ENCODE measurements at regions not wholly inside any gene's neighbourhood (a gene's known extent, or its start where the extent isn't known, plus 50 kb on each side); places are given as distances from the start of the nearest gene placed in this dataset.

GRCh38 chr16:88299751-88300462, 82.9 kb upstream of the ZNF469 start:
- CTCF ChIA-PET = no interaction called here
- ATAC-seq (no peak), DNase-seq (no peak)
- no peak overlapping the region for H3K4me3 Mint-ChIP-seq
- H3K27me3 Mint-ChIP-seq = peaks cover 4% of the 10 kb centered on the region
- no peaks in the 10 kb centered on the region for H3K36me3 Mint-ChIP-seq (ENCODE audit: low read depth)
- H3K9me3 Mint-ChIP-seq (ENCODE audit: low read depth) = no peaks in the 10 kb centered on the region
- H3K27ac Mint-ChIP-seq = no peak overlapping the region
- intact Hi-C loops (cut with DNase I, micrococcal nuclease) = no loop called here
- no peaks in the 10 kb centered on the region for H3K4me1 Mint-ChIP-seq
- POLR2A ChIA-PET = no interaction called here

- H3K9me3 Mint-ChIP-seq (ENCODE audit: low read depth) = peaks cover 1% of the 10 kb centered on the region
- CTCF ChIA-PET = no interaction called here
- no peak overlapping the region for H3K27ac Mint-ChIP-seq
- no peak overlapping the region for H3K4me3 Mint-ChIP-seq
- ATAC-seq (no peak), DNase-seq (no peak)
- H3K36me3 Mint-ChIP-seq (ENCODE audit: low read depth) = no peaks in the 10 kb centered on the region
- peaks cover 4% of the 10 kb centered on the region for H3K27me3 Mint-ChIP-seq
- POLR2A ChIA-PET = no interaction called here
- H3K4me1 Mint-ChIP-seq = no peaks in the 10 kb centered on the region
- intact Hi-C loops (cut with DNase I, micrococcal nuclease) = no loop called here
These were observed 82.3 kb upstream of the ZNF469 start for GRCh38 chr16:88300463-88300835.

GRCh38 chr16:88301431-88301830, 81.3 kb upstream of the ZNF469 start:
- ChIA-PET CTCF (no interaction called here), POLR2A (no interaction called here)
- DNase-seq (no peak), ATAC-seq (no peak)
- H3K27me3 Mint-ChIP-seq = peaks cover 6% of the 10 kb centered on the region
- H3K36me3 Mint-ChIP-seq (ENCODE audit: low read depth) = no peaks in the 10 kb centered on the region
- no peaks in the 10 kb centered on the region for H3K4me1 Mint-ChIP-seq
- peaks cover 5% of the 10 kb centered on the region for H3K9me3 Mint-ChIP-seq (ENCODE audit: low read depth)
- intact Hi-C loops (cut with DNase I, micrococcal nuclease) = no loop called here
- no peak overlapping the region for H3K4me3 Mint-ChIP-seq
- no peak overlapping the region for H3K27ac Mint-ChIP-seq

- ChIA-PET CTCF (no interaction called here), POLR2A (no interaction called here)
- Mint-ChIP-seq H3K36me3 (ENCODE audit: low read depth) (no peaks in the 10 kb centered on the region), H3K4me1 (no peaks in the 10 kb centered on the region), H3K27me3 (peaks cover 6% of the 10 kb centered on the region), H3K9me3 (ENCODE audit: low read depth) (peaks cover 5% of the 10 kb centered on the region), H3K4me3 (no peak overlapping the region), H3K27ac (no peak overlapping the region)
- ATAC-seq (no peak), DNase-seq (no peak)
- intact Hi-C loops (cut with DNase I, micrococcal nuclease) = no loop called here
These were observed 80.9 kb upstream of the ZNF469 start for GRCh38 chr16:88301886-88302285.

GRCh38 chr16:88302666-88303065, 80.1 kb upstream of the ZNF469 start:
- H3K9me3 Mint-ChIP-seq (ENCODE audit: low read depth) = peaks cover 5% of the 10 kb centered on the region
- ChIA-PET CTCF (no interaction called here), POLR2A (no interaction called here)
- ATAC-seq (no peak), DNase-seq (no peak)
- H3K4me1 Mint-ChIP-seq = no peaks in the 10 kb centered on the region
- H3K36me3 Mint-ChIP-seq (ENCODE audit: low read depth) = no peaks in the 10 kb centered on the region
- H3K27ac Mint-ChIP-seq = no peak overlapping the region
- H3K27me3 Mint-ChIP-seq = peaks cover 6% of the 10 kb centered on the region
- H3K4me3 Mint-ChIP-seq = no peak overlapping the region
- intact Hi-C loops (cut with DNase I, micrococcal nuclease) = no loop called here

- H3K4me1 Mint-ChIP-seq = no peaks in the 10 kb centered on the region
- no peak overlapping the region for H3K4me3 Mint-ChIP-seq
- CTCF ChIA-PET = no interaction called here
- no peak for ATAC-seq
- no peaks in the 10 kb centered on the region for H3K36me3 Mint-ChIP-seq (ENCODE audit: low read depth)
- peaks cover 5% of the 10 kb centered on the region for H3K9me3 Mint-ChIP-seq (ENCODE audit: low read depth)
- POLR2A ChIA-PET = no interaction called here
- no peak for DNase-seq
- intact Hi-C loops (cut with DNase I, micrococcal nuclease) = no loop called here
- H3K27ac Mint-ChIP-seq = no peak overlapping the region
- peaks cover 6% of the 10 kb centered on the region for H3K27me3 Mint-ChIP-seq
These were observed 79.4 kb upstream of the ZNF469 start for GRCh38 chr16:88303405-88303804.

- no peak overlapping the region for H3K4me3 Mint-ChIP-seq
- H3K4me1 Mint-ChIP-seq = no peaks in the 10 kb centered on the region
- H3K9me3 Mint-ChIP-seq (ENCODE audit: low read depth) = peaks cover 5% of the 10 kb centered on the region
- intact Hi-C loops (cut with DNase I, micrococcal nuclease) = no loop called here
- ATAC-seq (no peak), DNase-seq (no peak)
- POLR2A ChIA-PET = no interaction called here
- no peak overlapping the region for H3K27ac Mint-ChIP-seq
- H3K27me3 Mint-ChIP-seq = peaks cover 8% of the 10 kb centered on the region
- CTCF ChIA-PET = no interaction called here
- H3K36me3 Mint-ChIP-seq (ENCODE audit: low read depth) = no peaks in the 10 kb centered on the region
These were observed 78.6 kb upstream of the ZNF469 start for GRCh38 chr16:88303890-88304819.

- peaks cover 5% of the 10 kb centered on the region for H3K9me3 Mint-ChIP-seq (ENCODE audit: low read depth)
- DNase-seq = no peak
- CTCF ChIA-PET = no interaction called here
- no peak overlapping the region for H3K4me3 Mint-ChIP-seq
- no peak overlapping the region for H3K27ac Mint-ChIP-seq
- no peaks in the 10 kb centered on the region for H3K36me3 Mint-ChIP-seq (ENCODE audit: low read depth)
- H3K27me3 Mint-ChIP-seq = peaks cover 7% of the 10 kb centered on the region
- intact Hi-C loops (cut with DNase I, micrococcal nuclease) = no loop called here
- no peaks in the 10 kb centered on the region for H3K4me1 Mint-ChIP-seq
- no peak for ATAC-seq
- POLR2A ChIA-PET = no interaction called here
These were observed 77.6 kb upstream of the ZNF469 start for GRCh38 chr16:88305176-88305575.

- Mint-ChIP-seq H3K36me3 (ENCODE audit: low read depth) (no peaks in the 10 kb centered on the region), H3K9me3 (ENCODE audit: low read depth) (peaks cover 5% of the 10 kb centered on the region), H3K27me3 (peaks cover 9% of the 10 kb centered on the region), H3K27ac (no peak overlapping the region), H3K4me1 (no peaks in the 10 kb centered on the region), H3K4me3 (no peak overlapping the region)
- DNase-seq = no peak
- ChIA-PET POLR2A (no interaction called here), CTCF (no interaction called here)
- ATAC-seq = no peak
- intact Hi-C loops (cut with DNase I, micrococcal nuclease) = no loop called here
These were observed 76.3 kb upstream of the ZNF469 start for GRCh38 chr16:88306411-88306810.

- H3K27me3 Mint-ChIP-seq = peaks cover 9% of the 10 kb centered on the region
- no peak overlapping the region for H3K4me3 Mint-ChIP-seq
- DNase-seq (no peak), ATAC-seq (no peak)
- intact Hi-C loops (cut with DNase I, micrococcal nuclease) = no loop called here
- peaks cover 8% of the 10 kb centered on the region for H3K9me3 Mint-ChIP-seq (ENCODE audit: low read depth)
- H3K27ac Mint-ChIP-seq = no peak overlapping the region
- no peaks in the 10 kb centered on the region for H3K4me1 Mint-ChIP-seq
- ChIA-PET POLR2A (no interaction called here), CTCF (no interaction called here)
- H3K36me3 Mint-ChIP-seq (ENCODE audit: low read depth) = no peaks in the 10 kb centered on the region
These were observed 75.8 kb upstream of the ZNF469 start for GRCh38 chr16:88306860-88307545.

- no peak for DNase-seq
- Mint-ChIP-seq H3K36me3 (ENCODE audit: low read depth) (no peaks in the 10 kb centered on the region), H3K27ac (no peak overlapping the region), H3K27me3 (peaks cover 12% of the 10 kb centered on the region), H3K9me3 (ENCODE audit: low read depth) (peaks cover 14% of the 10 kb centered on the region), H3K4me3 (no peak overlapping the region), H3K4me1 (no peaks in the 10 kb centered on the region)
- ChIA-PET POLR2A (no interaction called here), CTCF (no interaction called here)
- intact Hi-C loops (cut with DNase I, micrococcal nuclease) = no loop called here
- no peak for ATAC-seq
These were observed 74.2 kb upstream of the ZNF469 start for GRCh38 chr16:88308441-88309173.

Measured in activated CD4-positive, alpha-beta T cell treated with anti-CD3 and anti-CD28 coated beads for 36 hours (primary cell).